ENCODE measurements at regions not wholly inside any gene's neighbourhood (a gene's known extent, or its start where the extent isn't known, plus 50 kb on each side); places are given as distances from the start of the nearest gene placed in this dataset.
"Not testable (repeated sequence)": the region's sequence is repeated elsewhere in the genome, so short reads cannot be mapped to it uniquely, and the experiment has no call there.

DNA sequence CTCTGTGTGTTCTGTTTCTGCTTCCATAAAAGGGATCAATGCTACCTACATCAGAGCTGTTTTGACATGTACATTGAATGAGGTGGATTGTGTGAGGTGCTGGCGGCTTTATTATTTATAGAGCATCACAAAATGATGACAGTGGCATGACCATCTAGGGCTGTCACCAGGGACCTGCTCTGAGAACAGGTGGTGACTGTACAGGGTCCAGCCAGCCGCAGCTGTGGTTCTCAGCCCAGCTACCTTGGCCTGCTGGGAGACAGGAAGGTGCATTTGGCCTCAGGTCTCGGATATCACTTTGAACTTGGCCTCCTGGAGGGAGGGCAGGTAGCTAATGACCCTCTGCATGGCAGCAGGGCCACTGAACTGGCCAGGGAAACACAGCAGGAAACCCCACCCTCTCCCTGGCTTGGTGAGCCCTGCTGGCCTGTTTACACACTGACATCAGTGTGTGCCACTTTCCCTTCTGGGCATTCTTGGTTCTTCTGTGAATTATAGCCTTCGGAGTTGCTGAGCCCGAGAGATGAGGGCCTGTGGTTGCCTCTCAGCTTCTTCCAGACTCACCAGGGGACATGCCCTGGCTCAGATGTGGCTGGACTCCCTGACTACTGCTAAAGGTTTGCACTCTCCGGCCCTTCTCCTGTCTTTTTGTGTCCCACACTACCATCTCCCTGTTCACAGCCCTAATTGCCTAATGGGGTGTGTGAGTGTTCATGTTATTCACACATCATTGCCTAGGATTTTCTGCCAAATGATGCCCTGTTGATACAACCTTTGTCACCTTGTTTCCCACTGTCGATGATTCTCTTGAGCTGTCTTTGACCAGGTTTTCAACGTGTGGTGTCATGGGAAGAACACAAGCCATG is 109.2 kb upstream of the RAB12 start:
- no peak for DNase-seq (ENCODE audit: low read depth in 2 of 2)

DNA sequence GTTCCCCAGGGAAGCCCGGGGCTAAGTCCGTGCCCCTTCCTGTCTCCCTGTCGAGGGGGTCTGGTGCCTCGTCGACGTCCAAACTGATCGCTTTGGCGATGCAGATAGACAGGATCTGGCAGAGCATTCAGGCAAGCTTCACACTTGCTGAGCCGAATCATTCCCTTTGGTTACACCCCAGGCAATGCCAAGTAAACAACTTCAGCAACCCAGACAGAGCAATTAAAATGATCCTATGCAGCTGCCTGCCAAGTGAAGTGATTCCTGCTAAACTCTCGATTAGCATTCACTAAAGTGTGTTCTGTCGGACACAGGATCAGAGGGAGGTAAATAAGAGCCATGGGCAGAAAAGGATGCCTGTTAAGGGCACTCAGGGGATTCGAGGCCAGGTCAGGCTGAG is 108.2 kb upstream of the RAB12 start:
- no peak for DNase-seq (ENCODE audit: low read depth in 2 of 2)

DNA sequence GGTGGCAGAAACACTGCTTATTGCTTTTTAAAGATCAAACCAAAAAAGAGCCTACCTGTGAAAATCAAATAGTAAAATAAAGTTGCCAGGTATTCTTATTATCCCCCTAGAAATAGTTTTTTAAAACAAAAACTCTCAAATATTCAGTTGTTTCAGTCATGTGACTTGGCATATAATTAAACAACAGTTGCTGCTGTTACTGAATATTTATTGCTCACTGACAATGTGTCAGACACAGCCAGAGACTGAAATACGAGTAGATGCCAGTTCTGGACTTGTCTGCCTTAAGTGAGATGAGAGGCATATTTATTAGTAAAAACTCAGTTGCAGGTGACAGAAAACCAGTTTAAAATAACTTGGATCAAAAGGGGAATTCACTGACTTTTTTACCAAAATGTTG is 106.0 kb upstream of the RAB12 start:
- DNase-seq (ENCODE audit: low read depth in 2 of 2), result no peak

DNA sequence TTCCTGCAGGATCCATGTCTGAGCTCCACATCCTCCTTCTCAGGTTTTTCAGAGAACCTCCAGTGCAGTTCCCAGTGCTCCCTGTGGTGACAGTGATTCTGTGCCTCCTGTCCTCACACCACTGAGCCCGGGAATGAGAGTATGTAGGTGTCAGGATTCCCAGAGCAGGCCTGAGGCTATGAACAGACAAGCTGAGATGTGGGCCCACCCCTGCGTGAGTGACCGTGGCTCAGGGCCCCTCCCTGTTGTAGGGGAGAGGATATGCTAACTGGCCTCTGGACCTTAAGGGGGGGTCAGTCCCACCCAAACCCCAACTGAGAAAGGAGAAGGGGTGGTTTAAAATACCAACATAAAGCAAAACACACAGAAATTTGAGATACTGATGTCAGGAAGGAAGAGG is 104.8 kb upstream of the RAB12 start:
- DNase-seq (ENCODE audit: low read depth in 2 of 2), result no peak

DNA sequence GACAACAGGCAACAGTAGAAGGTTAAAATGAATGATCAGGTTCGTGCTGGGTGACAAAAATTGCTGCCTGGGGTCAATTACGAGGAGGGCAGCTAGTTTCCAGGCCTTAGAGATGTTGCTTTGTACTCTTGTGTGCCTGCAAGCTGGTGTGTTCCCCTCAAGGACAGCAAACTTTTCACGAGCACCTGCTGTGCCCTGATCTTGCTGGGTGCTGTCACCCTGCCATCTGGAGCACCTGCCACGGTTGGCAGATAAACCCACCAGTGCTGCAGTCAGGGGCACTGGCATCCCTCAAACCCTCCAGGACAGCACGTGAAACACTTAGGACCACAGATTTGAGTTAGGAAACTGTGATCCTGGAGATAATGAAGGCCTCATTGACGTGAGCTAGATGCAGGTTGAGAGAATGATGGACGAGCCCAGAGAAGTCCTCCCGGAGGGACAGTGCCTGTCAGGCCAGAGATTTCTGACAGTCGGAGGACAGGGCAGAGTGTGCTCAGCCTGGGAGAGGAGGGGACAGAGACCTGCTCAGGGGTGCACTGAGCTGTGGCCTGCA is 104.3 kb upstream of the RAB12 start:
- no peak for DNase-seq (ENCODE audit: low read depth in 2 of 2)

DNA sequence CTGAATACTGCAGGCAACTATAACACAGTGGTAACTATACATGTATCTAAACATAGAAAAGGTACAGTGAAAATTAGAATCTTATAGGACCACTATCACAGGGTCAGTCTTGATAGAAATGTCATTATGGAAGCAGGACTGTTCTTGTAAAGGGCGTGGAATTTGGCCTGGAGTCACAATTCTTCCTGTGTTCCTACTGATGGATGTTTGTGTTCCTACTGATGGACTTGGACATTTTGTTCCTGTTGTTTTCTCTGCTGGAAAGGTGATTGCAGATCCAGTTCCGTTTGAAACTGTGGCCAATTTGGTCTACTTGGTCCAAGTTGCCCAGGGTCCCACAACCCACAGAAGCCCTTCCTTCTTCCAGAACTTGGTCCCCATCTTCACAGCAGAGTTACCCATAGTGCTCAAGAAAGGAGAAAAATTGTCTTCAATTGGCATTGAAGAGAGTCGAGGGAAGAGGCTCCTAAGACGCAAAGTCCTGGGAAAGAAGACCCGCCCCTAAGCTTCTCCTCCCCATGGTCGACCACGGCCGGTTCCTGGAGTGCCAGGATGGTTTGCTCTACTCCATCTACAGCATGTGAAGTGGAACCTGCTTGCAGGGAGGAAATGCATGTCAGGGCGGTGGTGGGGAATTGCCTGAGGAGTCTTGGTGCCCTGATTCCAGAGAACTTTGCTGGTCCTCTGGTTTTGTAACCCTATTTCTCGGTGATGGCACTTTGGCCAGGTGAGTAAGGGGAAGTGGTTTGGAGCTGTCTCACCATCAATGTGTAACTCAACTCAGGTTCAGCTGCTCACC is 102.8 kb upstream of the RAB12 start:
- no peak for DNase-seq (ENCODE audit: low read depth in 2 of 2)

DNA sequence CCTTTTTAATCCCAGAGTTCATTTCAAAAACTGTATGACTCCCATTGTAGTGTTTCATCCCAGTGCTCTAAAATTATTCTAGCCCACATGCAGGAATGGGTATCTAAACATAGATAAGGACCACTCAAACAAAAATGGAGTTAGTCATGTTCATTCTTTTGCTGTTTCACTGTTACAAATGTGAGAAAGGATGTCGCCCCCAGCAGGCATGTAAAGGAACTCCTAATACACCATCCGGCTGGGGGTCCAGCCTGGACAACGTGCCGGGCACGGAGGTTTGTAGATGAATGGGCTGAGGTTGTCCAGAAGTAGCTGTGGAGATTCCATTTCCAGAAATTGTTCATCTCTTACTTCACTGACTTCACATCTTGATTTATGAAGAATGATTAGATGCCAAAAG is 101.9 kb upstream of the RAB12 start:
- peak in 1 of 2 experiments; percentile 5 for DNase-seq (ENCODE audit: low read depth in 2 of 2)

DNA sequence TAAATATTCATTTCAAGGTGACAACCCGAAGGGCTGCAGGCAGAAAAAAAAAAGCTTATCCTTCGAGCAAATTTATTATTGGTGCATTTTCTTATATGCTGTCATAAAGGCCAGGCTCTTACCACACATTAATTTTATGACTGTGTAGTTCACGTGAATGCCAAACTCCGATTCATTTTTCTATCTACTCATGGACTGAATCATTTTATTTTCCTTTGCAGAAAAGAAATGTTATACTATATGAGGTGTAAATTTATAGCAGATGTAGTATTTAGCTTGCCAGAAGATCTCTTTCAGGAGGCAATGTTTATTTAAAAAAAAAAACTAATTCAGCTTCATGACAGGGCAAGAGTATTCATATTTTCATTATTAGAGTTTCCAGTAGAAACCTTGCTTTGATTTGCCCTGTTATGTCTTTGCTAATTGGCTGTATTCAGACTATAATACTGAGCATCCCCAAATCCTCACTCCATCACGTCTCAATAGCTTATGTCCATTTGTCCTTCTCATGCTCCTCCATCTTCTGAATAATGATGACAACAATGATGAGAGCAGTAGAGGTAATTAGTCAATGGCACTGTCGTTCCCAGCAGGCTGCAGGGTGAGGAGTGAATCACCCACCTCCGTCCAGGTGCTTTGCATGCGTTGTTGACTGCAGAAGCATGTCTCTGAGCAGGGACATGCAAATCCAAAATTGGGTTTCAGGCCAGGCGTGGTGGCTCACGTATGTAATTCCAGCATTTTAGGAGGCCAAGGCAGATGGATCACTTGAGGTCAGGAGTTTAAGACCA is 101.1 kb upstream of the RAB12 start:
- DNase-seq (ENCODE audit: low read depth in 2 of 2), result peak; percentile 53 to 54

DNA sequence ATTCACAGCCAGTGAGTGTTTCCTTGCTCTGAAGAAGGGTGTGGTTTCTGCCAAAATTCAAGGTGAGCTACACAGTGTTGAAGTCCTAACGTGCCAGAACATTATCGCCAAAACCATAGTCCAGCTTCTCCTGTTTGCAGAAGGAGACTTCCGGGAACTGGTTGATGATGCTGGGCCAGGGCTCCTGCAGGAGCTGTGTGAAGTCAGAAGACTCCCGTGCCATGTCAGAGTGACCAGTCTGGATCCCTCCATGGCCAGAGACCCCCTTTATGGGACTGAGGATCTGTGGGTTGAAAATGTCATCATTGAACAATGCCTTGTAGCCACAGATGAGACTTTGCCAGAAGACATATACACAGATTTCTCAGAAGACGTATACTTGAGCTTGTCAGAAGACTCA is 96.0 kb upstream of the RAB12 start:
- DNase-seq (ENCODE audit: low read depth in 2 of 2), result no peak

DNA sequence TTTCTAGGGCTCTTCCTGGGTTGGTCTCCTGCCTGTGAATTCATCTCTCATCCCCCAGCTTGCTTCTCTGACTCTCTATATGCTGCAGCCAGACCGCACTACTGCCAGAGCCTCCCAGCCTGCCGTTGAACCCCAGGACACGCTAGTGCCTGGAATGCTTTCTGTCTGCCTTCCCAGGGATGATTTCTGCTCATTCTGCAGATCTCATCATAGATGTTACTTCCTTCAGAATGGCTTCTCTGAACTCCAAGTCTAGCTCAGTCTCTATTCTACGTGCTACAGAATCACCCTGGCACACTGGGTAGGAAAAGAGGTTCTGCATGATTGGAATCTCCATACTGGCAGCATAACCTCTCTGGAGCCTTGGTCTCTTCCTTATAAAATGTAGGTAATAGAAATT is 94.8 kb upstream of the RAB12 start:
- DNase-seq (ENCODE audit: low read depth in 2 of 2), result no peak

DNA sequence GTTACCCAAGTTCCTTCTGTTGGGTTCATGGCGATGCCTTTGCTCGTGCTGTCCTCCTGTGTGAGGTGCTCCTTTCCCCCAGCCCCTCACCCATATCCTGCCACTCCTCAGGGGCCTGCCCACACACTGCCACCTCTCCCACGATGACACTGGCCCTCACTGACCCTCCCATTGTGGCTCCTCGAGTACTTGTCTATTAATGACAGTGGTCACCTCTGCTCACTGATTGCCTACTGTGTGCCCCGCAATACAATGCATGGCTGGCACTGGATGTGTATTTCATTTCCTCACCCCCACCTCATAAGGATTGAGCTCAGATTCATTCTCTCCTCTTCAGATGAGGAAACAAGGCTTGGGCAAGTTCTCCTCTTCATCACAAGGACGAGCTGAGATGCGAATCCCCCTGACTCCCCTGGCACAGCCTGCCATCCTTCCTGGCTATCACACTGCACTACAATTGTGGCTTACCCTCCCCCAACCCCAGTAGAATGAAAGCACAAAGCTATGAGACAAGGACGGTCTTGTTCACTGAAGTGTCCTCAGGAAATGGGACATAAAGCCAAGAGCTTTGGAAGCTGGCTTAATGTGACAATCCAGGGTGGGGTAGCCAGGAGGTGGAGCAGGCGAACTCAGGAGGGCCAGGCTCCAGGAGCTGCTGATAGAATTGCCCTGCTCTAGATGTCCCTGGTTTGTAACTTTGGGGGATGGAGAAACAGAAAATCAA is 93.9 kb upstream of the RAB12 start:
- DNase-seq (ENCODE audit: low read depth in 2 of 2), result no peak

DNA sequence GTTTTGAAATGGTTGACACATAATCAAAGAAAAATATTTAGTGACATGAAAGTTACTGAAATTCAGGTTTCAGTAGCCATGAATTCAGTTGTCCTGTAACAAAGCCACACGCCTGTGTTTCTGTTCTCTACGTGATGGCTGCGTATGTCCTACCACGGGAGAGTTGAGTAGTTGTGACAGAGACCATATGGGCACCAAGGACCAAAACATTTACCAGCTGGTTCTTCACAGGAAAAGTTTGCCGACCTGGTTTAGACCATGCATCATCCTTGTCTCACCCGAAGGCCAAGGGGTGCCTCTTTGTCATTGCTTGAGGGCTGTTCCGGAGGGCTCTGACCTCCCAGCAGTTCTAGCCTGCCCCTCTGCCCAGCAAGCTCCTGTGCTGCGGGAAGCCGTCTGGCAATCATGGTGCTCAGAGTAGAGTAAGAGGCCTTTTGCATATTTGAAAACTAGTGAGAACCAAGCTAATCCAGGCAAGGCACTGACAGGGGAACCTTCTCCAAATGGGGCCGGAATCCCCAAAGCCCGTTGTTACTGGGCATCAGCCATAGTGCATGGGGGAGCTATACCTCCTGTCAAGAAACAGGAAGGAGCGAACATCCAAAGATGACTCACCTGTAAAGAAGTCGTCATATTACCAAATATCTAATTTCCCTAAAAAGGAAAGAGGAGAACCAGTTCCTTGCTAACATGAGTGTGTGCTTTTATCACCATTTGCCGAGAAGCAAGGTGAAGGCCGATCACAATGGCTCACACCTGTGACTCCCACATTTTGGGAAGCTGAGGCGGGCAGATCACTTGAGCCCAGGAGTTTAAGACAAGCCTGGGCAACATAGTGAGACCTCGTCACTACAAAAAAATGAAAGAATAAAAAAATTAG is 92.6 kb upstream of the RAB12 start:
- DNase-seq (ENCODE audit: low read depth in 2 of 2), result no peak

DNA sequence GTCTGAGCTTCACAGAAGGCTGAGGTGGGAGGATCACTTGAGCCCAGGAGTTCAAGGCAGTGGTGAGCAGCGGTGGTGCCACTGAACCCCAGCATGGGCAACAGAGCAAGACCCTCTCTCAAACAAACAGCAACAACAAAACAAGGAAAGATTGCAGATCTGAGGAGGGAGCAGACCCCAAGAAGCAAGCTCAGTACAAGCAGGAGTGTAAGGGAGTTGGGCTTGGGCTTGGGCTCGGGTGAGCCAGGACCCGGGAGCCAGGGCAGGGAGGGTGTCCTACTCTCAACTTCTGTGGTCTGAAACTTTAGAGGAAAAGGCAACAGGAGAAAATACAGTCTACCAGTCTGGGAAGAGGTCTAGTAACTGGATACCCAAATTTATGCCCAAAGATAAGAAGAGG is 92.0 kb upstream of the RAB12 start:
- DNase-seq (ENCODE audit: low read depth in 2 of 2), result no peak

DNA sequence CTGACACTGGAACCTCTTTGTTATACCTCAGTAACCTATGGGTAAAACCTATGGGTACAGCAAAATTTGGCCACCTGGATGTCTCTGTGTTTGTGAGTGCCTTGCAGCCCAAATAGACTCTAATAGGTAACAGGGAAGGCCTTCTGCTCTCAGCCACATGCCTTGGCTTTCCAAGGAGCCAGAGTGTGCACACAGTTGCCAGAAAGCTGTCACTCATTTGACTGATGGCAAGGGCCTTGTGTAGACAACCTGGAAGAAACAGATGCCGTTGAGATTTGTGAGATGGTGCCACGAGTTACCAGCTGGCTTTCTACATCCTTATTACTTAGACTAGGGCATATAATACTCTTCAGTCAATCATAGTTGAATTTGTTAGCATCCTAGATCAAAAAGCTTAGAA is 90.1 kb upstream of the RAB12 start:
- DNase-seq (ENCODE audit: low read depth in 2 of 2), result no peak

DNA sequence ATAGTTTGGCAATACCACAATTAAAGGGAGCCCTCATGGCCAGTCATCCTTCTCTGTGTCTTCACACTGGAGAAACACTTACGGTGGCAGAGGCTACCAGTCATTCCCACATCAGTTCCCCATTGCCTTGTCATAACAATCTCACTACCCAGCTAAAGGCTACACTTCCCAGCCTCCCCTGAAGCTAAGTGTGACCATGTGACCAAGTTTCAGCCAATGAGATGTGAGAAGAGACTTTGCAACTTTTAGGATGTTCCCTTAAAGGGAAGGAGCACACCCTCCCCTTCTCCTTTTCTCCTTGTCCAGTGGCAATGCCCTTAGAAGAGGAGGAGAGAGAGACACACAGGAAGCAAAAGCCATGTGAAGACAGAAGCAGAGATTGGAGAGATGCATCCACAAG is 89.0 kb upstream of the RAB12 start:
- no peak for DNase-seq (ENCODE audit: low read depth in 2 of 2)

DNA sequence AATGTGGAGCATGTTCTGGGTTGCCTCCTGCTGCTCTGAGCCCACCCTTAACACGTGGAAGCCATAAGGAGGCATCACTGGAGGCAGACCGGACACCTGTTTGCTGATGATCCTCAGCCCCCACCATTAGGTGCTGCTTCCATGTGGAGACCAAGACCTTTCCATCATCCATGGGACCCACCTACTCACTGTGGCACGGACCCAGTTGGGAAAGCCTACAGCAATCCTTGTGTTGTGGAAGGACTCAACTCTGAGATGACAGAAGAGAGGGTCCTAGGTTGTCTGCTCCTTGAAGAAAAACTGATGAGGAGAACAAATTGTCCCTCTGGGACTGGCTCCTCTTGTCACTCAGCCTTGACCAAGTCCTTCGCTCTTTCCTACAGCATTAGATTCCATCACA is 86.5 kb upstream of the RAB12 start:
- no peak for DNase-seq (ENCODE audit: low read depth in 2 of 2)

DNA sequence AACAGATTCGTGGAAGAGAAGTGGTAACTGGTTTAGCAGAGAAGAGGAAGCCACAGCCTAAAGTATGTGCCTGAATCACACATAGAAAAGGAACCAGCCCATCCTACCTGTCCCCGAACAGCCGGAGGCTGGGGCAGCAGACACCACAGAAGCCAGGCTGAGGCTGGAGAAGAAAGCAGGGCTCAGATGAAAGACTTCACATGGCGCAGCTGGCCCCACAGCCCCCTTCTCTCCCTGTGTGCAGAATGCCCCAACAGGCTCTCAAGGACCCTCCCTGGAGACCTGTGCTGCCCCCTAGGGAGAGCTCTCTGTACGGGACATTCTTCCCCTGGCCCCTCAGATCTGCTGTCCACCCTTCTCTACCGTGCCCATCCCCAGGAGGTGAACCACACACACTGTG is 83.5 kb upstream of the RAB12 start:
- no peak for DNase-seq (ENCODE audit: low read depth in 2 of 2)

DNA sequence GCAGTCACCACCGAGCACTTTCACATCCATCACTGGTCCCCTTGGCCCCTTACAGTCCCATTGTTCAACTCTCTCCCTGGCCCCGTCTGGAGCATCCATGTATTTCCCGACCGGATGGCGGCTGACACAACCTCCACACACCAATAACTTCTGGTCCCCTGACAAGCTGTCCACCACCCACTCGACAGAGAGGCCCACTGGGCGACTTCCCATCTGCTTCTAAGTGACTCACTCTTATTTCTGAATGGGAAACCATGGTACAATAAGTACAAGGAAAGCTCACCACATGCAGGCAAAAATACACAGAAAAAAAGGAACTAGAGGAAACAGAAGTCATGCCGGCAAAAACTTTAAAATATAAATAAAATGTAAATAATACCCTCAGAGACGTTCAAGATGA is 82.9 kb upstream of the RAB12 start:
- DNase-seq (ENCODE audit: low read depth in 2 of 2), result no peak

DNA sequence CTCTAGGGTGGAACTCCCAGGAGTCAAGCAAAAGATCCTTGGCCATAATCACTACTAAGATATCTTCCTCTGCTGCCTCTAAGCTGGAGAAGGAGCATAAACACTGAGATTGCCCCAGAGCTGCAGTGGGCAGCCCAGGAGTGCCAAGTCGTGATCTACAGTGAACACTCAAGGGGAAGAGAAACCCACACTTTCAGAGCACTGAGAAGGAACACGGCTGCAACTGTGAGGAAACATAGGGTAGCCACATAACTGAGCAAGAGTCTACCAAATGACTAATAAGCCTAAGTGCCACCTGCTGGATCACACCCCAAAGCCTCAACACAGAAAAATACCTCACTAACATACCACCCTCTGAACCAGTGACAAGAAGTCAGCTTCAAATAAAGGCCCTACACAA is 79.6 kb upstream of the RAB12 start:
- no peak for DNase-seq (ENCODE audit: low read depth in 2 of 2)

DNA sequence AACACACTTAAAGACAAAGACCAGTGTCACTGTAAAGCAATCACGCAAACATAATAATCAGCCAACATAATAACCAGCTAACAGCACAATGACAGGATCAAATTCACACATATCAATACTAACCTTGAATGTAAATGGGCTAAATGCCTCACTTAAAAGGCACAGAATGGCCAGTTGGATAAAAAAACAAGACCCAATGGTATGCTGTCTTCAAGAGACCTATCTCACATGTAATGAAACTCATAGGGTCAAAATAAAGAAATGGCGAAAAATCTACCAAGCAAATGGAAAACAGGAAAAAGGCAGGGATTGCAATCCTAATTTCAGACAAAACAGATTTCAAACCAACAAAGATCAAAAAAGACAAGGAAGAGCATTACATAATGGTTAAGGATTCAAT is 78.2 kb upstream of the RAB12 start:
- DNase-seq (ENCODE audit: low read depth in 2 of 2), result not testable (repeated sequence)
